ENCODE measurements at regions not wholly inside any gene's neighbourhood (a gene's known extent, or its start where the extent isn't known, plus 50 kb on each side); places are given as distances from the start of the nearest gene placed in this dataset.

DNA sequence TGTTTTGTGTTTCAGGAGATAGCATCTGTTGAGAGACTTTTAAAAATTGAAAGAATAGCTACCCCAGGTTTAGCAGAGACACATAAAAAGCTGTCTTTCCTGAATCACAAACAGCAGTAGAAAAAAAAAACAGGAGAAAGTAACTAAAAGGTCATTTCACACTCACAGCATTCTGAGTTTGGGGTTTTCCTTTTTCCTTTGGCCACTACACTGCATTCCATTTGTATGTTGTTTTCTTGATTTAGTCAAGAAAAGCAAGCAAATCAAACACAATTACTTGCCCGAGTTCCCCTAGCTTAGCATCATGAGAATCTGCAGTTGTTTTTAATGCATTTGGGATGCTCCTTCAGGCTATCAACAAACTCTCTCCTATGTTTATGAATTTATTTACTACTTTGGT is 161.0 kb downstream of the KCTD12 start:
- ChIA-PET POLR2A (interaction anchor here in 1 of 2 donors (0.6 kb wide), 1 partner anchor 132 kb away, joined by 4 read pairs; no protein-coding TSS in a partner anchor), CTCF (interaction anchor here in 1 of 2 donors (0.6 to 0.8 kb wide), 3 partner anchors 10 to 854 kb away, joined by 3 to 7 read pairs (median 3); no protein-coding TSS in a partner anchor)
- Mint-ChIP-seq H3K36me3 (no peaks in the 10 kb centered on the region), H3K4me3 (no peak overlapping the region), H3K4me1 (no peaks in the 10 kb centered on the region), H3K9me3 (no peaks in the 10 kb centered on the region), H3K27ac (no peak overlapping the region), H3K27me3 (no peaks in the 10 kb centered on the region)
- Histone ChIP-seq H3K36me3 (ENCODE audit: control insufficient read depth in 2 of 2, extremely low read depth in 1 of 2, insufficient read depth in 1 of 2, low read length in 1 of 2) (no peaks in the 10 kb centered on the region), H3K9me3 (no peaks in the 10 kb centered on the region), H3K4me1 (ENCODE audit: control insufficient read depth in 1 of 2, extremely low read depth in 1 of 2, insufficient read depth in 2 of 2, low read length in 2 of 2) (peaks cover 8 to 12% of the 10 kb centered on the region in 2 experiments), H3K27ac (ENCODE audit: low read length) (no peak overlapping the region), H3K27me3 (replicated peaks in 1 of 2; ENCODE audit: control insufficient read depth in 2 of 2, extremely low read depth in 1 of 2, insufficient read depth in 2 of 2, low read length in 1 of 2) (peaks cover 0 to 5% of the 10 kb centered on the region in 2 experiments), H3K4me3 (ENCODE audit: control insufficient read depth in 1 of 2, extremely low read depth in 1 of 2, low read length in 1 of 2) (no peak overlapping the region)
- no CpG with 5 or more reads among the region's 1 CpG for WGBS (ENCODE audit: insufficient coverage)
- no peak for ATAC-seq (replicated peaks in 1 of 4)
- DNase-seq = no peak

GRCh38 chr13:76724421-76724820 is 161.8 kb downstream of the KCTD12 start:
- Mint-ChIP-seq H3K4me3 (no peak overlapping the region), H3K9me3 (no peaks in the 10 kb centered on the region), H3K4me1 (no peaks in the 10 kb centered on the region), H3K27me3 (no peaks in the 10 kb centered on the region), H3K36me3 (no peaks in the 10 kb centered on the region), H3K27ac (no peak overlapping the region)
- H3K4me1 ChIP-seq (ENCODE audit: control insufficient read depth in 1 of 2, extremely low read depth in 1 of 2, insufficient read depth in 2 of 2, low read length in 2 of 2) = peaks cover 8 to 12% of the 10 kb centered on the region in 2 experiments
- ChIA-PET POLR2A (no interaction called here), CTCF (no interaction called here)
- DNase-seq (no peak), ATAC-seq (replicated peaks in 1 of 4) (no peak)
- no peak overlapping the region for H3K27ac ChIP-seq (ENCODE audit: low read length)
- no peak overlapping the region for H3K4me3 ChIP-seq (ENCODE audit: control insufficient read depth in 1 of 2, extremely low read depth in 1 of 2, low read length in 1 of 2)
- H3K27me3 ChIP-seq (replicated peaks in 1 of 2; ENCODE audit: control insufficient read depth in 2 of 2, extremely low read depth in 1 of 2, insufficient read depth in 2 of 2, low read length in 1 of 2) = peaks cover 0 to 5% of the 10 kb centered on the region in 2 experiments
- 73% methylated on average over 2 of the region's 2 CpGs for WGBS (ENCODE audit: insufficient coverage)
- H3K36me3 ChIP-seq (ENCODE audit: control insufficient read depth in 2 of 2, extremely low read depth in 1 of 2, insufficient read depth in 1 of 2, low read length in 1 of 2) = no peaks in the 10 kb centered on the region
- no peaks in the 10 kb centered on the region for H3K9me3 ChIP-seq

- ChIA-PET CTCF (interaction anchor here (0.5 to 1.1 kb wide), 5 partner anchors 21 to 1131 kb away, joined by 3 read pairs; no protein-coding TSS in a partner anchor), POLR2A (interaction anchor here in 1 of 2 donors (0.5 kb wide), 1 partner anchor 11 kb away, joined by 3 read pairs; no protein-coding TSS in a partner anchor)
- ATAC-seq (replicated peaks in 1 of 4) (peak; percentile 74 to 90 (median 87)), DNase-seq (peak in 23 of 35 experiments; percentile 0 to 38 (median 8))
- Mint-ChIP-seq H3K36me3 (no peaks in the 10 kb centered on the region), H3K27ac (no peak overlapping the region), H3K4me1 (no peaks in the 10 kb centered on the region), H3K9me3 (no peaks in the 10 kb centered on the region), H3K27me3 (no peaks in the 10 kb centered on the region), H3K4me3 (no peak overlapping the region)
- no peak overlapping the region for H3K27ac ChIP-seq (ENCODE audit: low read length)
- H3K36me3 ChIP-seq (ENCODE audit: control insufficient read depth in 2 of 2, extremely low read depth in 1 of 2, insufficient read depth in 1 of 2, low read length in 1 of 2) = no peaks in the 10 kb centered on the region
- no peak overlapping the region for H3K4me3 ChIP-seq (ENCODE audit: control insufficient read depth in 1 of 2, extremely low read depth in 1 of 2, low read length in 1 of 2)
- WGBS (ENCODE audit: insufficient coverage) = 3% methylated on average over 4 of the region's 5 CpGs
- peaks cover 8 to 12% of the 10 kb centered on the region in 2 experiments for H3K4me1 ChIP-seq (ENCODE audit: control insufficient read depth in 1 of 2, extremely low read depth in 1 of 2, insufficient read depth in 2 of 2, low read length in 2 of 2)
- peaks cover 0 to 5% of the 10 kb centered on the region in 2 experiments for H3K27me3 ChIP-seq (replicated peaks in 1 of 2; ENCODE audit: control insufficient read depth in 2 of 2, extremely low read depth in 1 of 2, insufficient read depth in 2 of 2, low read length in 1 of 2)
- H3K9me3 ChIP-seq = no peaks in the 10 kb centered on the region
Measured at GRCh38 chr13:76723551-76724232, 162.5 kb downstream of the KCTD12 start.

DNA sequence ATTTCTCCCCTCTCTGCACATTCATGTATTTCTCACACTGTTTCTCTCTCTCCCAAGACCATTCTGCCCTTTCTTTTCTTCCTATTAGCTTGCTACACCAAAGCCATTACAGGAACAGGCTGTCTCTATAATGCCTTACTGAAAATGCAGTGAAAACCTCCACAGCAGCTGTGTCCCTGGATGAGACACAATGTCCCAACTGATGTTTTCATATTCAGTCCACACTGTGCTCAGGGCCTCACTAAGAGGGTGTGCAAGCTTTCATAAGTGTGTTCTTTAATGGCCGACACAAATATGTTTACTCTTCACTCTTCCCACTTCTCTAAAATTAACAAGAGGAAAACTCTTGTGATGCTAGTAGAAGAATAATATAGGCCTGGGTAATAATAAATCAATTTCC is 163.4 kb downstream of the KCTD12 start:
- Histone ChIP-seq H3K4me1 (ENCODE audit: control insufficient read depth in 1 of 2, extremely low read depth in 1 of 2, insufficient read depth in 2 of 2, low read length in 2 of 2) (peaks cover 8 to 12% of the 10 kb centered on the region in 2 experiments), H3K9me3 (no peaks in the 10 kb centered on the region), H3K4me3 (ENCODE audit: control insufficient read depth in 1 of 2, extremely low read depth in 1 of 2, low read length in 1 of 2) (no peak overlapping the region), H3K36me3 (ENCODE audit: control insufficient read depth in 2 of 2, extremely low read depth in 1 of 2, insufficient read depth in 1 of 2, low read length in 1 of 2) (no peaks in the 10 kb centered on the region), H3K27me3 (replicated peaks in 1 of 2; ENCODE audit: control insufficient read depth in 2 of 2, extremely low read depth in 1 of 2, insufficient read depth in 2 of 2, low read length in 1 of 2) (peaks cover 0 to 2% of the 10 kb centered on the region in 2 experiments), H3K27ac (ENCODE audit: low read length) (no peak overlapping the region)
- H3K36me3 Mint-ChIP-seq = no peaks in the 10 kb centered on the region
- whole genome bisulfite sequencing (ENCODE audit: insufficient coverage) = no CpG with 5 or more reads among the region's 1 CpG
- H3K4me1 Mint-ChIP-seq = no peaks in the 10 kb centered on the region
- peaks cover 0 to 4% of the 10 kb centered on the region in 2 donors for H3K27me3 Mint-ChIP-seq
- no peak overlapping the region for H3K27ac Mint-ChIP-seq
- no peaks in the 10 kb centered on the region for H3K9me3 Mint-ChIP-seq
- DNase-seq (no peak), ATAC-seq (replicated peaks in 1 of 4) (no peak)
- ChIA-PET POLR2A (no interaction called here), CTCF (interaction anchor here (0.6 to 1.1 kb wide), 5 partner anchors 125 to 845 kb away, joined by 3 to 8 read pairs (median 3); no protein-coding TSS in a partner anchor)
- H3K4me3 Mint-ChIP-seq = no peak overlapping the region

DNA sequence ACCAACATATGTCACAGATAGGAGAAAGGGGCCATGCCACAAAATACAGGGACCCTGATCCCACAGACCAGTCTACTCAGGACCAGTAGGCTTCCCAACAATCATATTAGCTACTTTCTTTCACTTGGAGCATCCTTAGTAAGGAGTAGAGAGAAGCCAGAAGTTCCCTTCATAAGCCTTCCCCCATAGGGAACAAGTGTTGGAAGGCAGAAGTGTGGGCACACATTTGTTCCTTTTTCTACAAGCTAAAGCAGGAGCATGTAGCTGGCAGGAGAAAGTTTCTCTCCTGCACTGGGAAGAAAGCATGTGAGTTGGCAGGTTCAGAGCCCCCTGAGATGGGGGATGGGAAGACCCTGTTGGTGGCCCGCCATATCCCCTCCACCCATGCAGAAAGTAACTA is 165.4 kb downstream of the KCTD12 start:
- Mint-ChIP-seq H3K4me3 (no peak overlapping the region), H3K27me3 (peaks cover 0 to 4% of the 10 kb centered on the region in 2 donors), H3K4me1 (no peaks in the 10 kb centered on the region), H3K27ac (no peak overlapping the region), H3K9me3 (no peaks in the 10 kb centered on the region), H3K36me3 (no peaks in the 10 kb centered on the region)
- peaks cover 8 to 12% of the 10 kb centered on the region in 2 experiments for H3K4me1 ChIP-seq (ENCODE audit: control insufficient read depth in 1 of 2, extremely low read depth in 1 of 2, insufficient read depth in 2 of 2, low read length in 2 of 2)
- DNase-seq (no peak), ATAC-seq (replicated peaks in 1 of 4) (no peak)
- no peak overlapping the region for H3K27ac ChIP-seq (ENCODE audit: low read length)
- POLR2A ChIA-PET = no interaction called here
- CTCF ChIA-PET = no interaction called here
- H3K9me3 ChIP-seq = no peaks in the 10 kb centered on the region
- H3K27me3 ChIP-seq (replicated peaks in 1 of 2; ENCODE audit: control insufficient read depth in 2 of 2, extremely low read depth in 1 of 2, insufficient read depth in 2 of 2, low read length in 1 of 2) = no peaks in the 10 kb centered on the region
- no peak overlapping the region for H3K4me3 ChIP-seq (ENCODE audit: control insufficient read depth in 1 of 2, extremely low read depth in 1 of 2, low read length in 1 of 2)
- H3K36me3 ChIP-seq (ENCODE audit: control insufficient read depth in 2 of 2, extremely low read depth in 1 of 2, insufficient read depth in 1 of 2, low read length in 1 of 2) = no peaks in the 10 kb centered on the region
- WGBS (ENCODE audit: insufficient coverage) = no CpG with 5 or more reads among the region's 1 CpG

DNA sequence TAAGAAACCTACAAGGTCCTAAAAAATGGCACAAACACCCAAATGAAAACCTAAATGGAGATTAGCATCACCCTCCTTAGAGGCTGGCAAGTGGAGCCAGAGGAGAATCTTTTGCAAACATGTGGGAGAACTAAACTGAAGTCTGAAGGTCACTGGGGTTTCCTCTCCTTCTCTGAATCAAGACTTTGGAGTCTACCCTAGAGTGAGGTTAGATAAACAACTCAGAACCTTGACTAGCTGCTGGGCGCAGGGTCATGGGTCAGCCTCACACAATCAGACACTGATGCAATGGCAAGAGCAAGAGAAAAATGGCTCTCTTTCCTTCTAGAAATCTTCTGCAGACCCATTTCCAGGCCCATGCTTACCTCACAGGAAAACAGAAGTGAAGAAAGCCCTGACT is 165.8 kb downstream of the KCTD12 start:
- POLR2A ChIA-PET = no interaction called here
- Mint-ChIP-seq H3K27ac (no peak overlapping the region), H3K9me3 (no peaks in the 10 kb centered on the region), H3K4me1 (no peaks in the 10 kb centered on the region), H3K36me3 (no peaks in the 10 kb centered on the region), H3K4me3 (no peak overlapping the region), H3K27me3 (peaks cover 0 to 4% of the 10 kb centered on the region in 2 donors)
- no peaks in the 10 kb centered on the region for H3K9me3 ChIP-seq
- ATAC-seq (replicated peaks in 1 of 4) (no peak), DNase-seq (no peak)
- WGBS (ENCODE audit: insufficient coverage) = no CpG with 5 or more reads among the region's 1 CpG
- no peaks in the 10 kb centered on the region for H3K36me3 ChIP-seq (ENCODE audit: control insufficient read depth in 2 of 2, extremely low read depth in 1 of 2, insufficient read depth in 1 of 2, low read length in 1 of 2)
- H3K4me1 ChIP-seq (ENCODE audit: control insufficient read depth in 1 of 2, extremely low read depth in 1 of 2, insufficient read depth in 2 of 2, low read length in 2 of 2) = peaks cover 8 to 12% of the 10 kb centered on the region in 2 experiments
- H3K4me3 ChIP-seq (ENCODE audit: control insufficient read depth in 1 of 2, extremely low read depth in 1 of 2, low read length in 1 of 2) = no peak overlapping the region
- H3K27ac ChIP-seq (ENCODE audit: low read length) = no peak overlapping the region
- CTCF ChIA-PET = no interaction called here
- no peaks in the 10 kb centered on the region for H3K27me3 ChIP-seq (replicated peaks in 1 of 2; ENCODE audit: control insufficient read depth in 2 of 2, extremely low read depth in 1 of 2, insufficient read depth in 2 of 2, low read length in 1 of 2)
